Activated CD8-positive, alpha-beta memory T cell treated with anti-CD3 and anti-CD28 coated beads, Interleukin-2, amount 10 ng/mL, durations not matched to agents 7 days and 5 days (primary cell): ENCODE measurements at regions not wholly inside any gene's neighbourhood (a gene's known extent, or its start where the extent isn't known, plus 50 kb on each side); places are given as distances from the start of the nearest gene placed in this dataset.
"Not testable (repeated sequence)": the region's sequence is repeated elsewhere in the genome, so short reads cannot be mapped to it uniquely, and the experiment has no call there.

Experiments used
- ATAC-seq: fragments of 150-1000 bp; cut with Tn5 transposase; one replicate; pipeline ENCODE4 v1.10.0; 2021; ENCODE audit warnings: moderate library complexity
- CTCF ChIA-PET: fragments of 350-600 bp; sonication (Branson Sonifier 250); formaldehyde crosslinking; loops from one replicate; lab custom pipeline; 2021; ENCODE audit warnings: antibody characterized with exemption; lab: Charles Lee
- DNase-seq: peaks from one replicate; pipeline ENCODE4 v3.0.0-alpha.2; 2020
- H3K27ac Mint-ChIP-seq: one replicate; pipeline ENCODE4 v1.8.0; 2021; ENCODE audit warnings: mild to moderate bottlenecking, mixed read lengths
- H3K27me3 Mint-ChIP-seq: one replicate; pipeline ENCODE4 v1.8.0; 2021; ENCODE audit warnings: mixed read lengths
- H3K36me3 Mint-ChIP-seq: one replicate; pipeline ENCODE4 v1.8.0; 2021; ENCODE audit warnings: mild to moderate bottlenecking, mixed read lengths
- H3K4me1 Mint-ChIP-seq: one replicate; pipeline ENCODE4 v1.8.0; 2021; ENCODE audit warnings: mixed read lengths
- H3K4me3 Mint-ChIP-seq: one replicate; pipeline ENCODE4 v1.8.0; 2021; ENCODE audit warnings: mild to moderate bottlenecking, moderate library complexity, mixed read lengths
- H3K9me3 Mint-ChIP-seq: one replicate; pipeline ENCODE4 v1.8.0; 2022; ENCODE audit warnings: low read depth, mixed read lengths

DNA sequence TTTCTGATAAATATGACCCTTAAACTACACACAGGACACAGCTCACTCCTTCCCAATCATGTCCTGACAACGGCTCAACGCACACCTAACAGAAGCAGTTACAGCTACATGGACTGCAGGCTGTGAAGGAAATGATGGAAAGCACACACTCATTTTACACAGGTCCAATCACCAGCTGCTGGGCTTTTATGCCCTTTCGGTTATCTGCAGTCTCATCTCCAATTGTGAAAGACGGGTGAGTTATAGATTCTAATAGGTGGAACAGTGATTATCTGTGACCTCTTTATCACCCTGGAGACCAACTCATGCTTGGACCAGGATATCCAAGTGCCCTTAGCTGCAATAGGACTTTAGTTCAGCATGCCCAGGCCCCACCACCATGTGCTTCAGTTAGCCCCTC, 110.4 kb upstream of the CREB1 start:
- Mint-ChIP-seq H3K9me3 (peaks cover 13% of the 10 kb centered on the region), H3K4me3 (no peak overlapping the region)
- CTCF ChIA-PET = interaction anchor here (0.7 kb wide), 1 partner anchor 10 kb away, joined by 3 read pairs; no protein-coding TSS in a partner anchor

DNA sequence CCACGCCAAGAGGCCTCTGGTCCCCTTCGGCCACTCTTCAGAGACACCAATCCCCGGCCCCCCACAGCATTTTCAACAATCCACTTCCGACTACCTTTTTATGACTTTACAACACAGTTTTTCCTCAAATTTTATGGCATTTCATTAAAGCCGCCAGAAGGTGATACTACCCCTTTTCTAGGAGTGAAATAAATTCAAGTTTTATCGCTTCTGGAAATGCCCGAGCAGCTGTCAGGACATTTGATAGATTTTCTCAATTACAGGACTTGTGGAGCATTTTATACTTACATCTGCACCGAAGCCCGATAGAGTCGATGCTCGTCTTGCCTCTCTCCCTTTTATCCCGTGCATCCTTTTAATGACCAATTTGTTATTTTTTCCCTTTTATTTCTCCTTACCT, 108.1 kb upstream of the CREB1 start:
- CTCF ChIA-PET = no interaction called here
- Mint-ChIP-seq H3K4me3 (no peak overlapping the region), H3K4me1 (peaks cover 24% of the 10 kb centered on the region), H3K36me3 (peaks cover 19% of the 10 kb centered on the region), H3K9me3 (peaks cover 16% of the 10 kb centered on the region), H3K27ac (no peak overlapping the region), H3K27me3 (peaks cover 34% of the 10 kb centered on the region)
- ATAC-seq = no peak
- no peak for DNase-seq

More for the DNA sequence above, 110.4 kb upstream of the CREB1 start:
- Mint-ChIP-seq H3K27ac (no peak overlapping the region), H3K4me1 (peaks cover 20% of the 10 kb centered on the region), H3K27me3 (peaks cover 47% of the 10 kb centered on the region), H3K36me3 (peaks cover 15% of the 10 kb centered on the region)
- DNase-seq (no peak), ATAC-seq (no peak)

DNA sequence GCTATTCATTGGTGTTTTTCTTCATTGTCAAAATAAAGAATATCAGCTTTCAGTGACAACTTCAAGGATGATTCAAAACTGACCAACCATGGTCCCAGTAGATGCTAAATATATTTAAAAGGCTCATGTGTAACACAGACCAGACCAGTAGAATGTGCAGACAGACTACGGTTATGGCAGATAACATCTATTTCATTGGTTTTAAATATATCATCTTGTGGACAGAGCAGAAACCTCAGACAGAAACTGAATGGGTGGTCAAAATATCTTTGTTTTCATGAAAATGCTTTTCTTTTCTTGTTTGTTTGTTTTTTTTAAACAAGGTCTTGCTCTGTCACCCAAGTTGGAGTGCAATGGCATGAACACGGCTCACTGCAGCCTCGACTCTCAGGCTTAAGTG, 107.4 kb upstream of the CREB1 start:
- CTCF ChIA-PET = no interaction called here

DNA sequence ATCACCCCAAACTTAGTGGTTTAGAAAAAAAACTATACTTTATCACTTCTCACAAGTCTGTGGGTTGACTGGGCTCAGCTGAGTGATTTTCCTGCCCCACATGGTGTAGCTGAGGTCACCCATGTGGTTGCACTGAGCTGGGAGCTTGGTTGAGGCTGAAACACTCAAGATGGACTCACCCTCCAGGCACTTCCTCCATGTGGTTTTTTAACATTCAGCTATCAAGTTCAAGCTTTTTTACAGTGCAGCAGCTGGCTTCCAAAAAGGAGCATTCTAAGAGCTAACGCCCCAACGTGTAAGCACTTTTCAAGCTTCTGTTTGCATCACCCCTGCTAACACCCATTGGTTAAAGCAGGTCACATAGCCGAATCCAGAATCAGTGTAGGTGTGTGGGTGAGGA, 105.9 kb upstream of the CREB1 start:
- Mint-ChIP-seq H3K27ac (peak overlapping the region; percentile 46), H3K36me3 (peaks cover 19% of the 10 kb centered on the region), H3K4me1 (peaks cover 20% of the 10 kb centered on the region), H3K4me3 (no peak overlapping the region), H3K9me3 (peaks cover 16% of the 10 kb centered on the region), H3K27me3 (peaks cover 33% of the 10 kb centered on the region)
- CTCF ChIA-PET = interaction anchor here (1.3 kb wide), 1 partner anchor 11 kb away, joined by 3 read pairs; no protein-coding TSS in a partner anchor
- DNase-seq = peak; percentile 86
- peak; percentile 91 for ATAC-seq

More for the DNA sequence above, 107.4 kb upstream of the CREB1 start:
- Mint-ChIP-seq H3K27ac (no peak overlapping the region), H3K4me3 (no peak overlapping the region), H3K27me3 (peaks cover 34% of the 10 kb centered on the region), H3K4me1 (peaks cover 20% of the 10 kb centered on the region), H3K36me3 (peaks cover 19% of the 10 kb centered on the region), H3K9me3 (peaks cover 16% of the 10 kb centered on the region)
- no peak for DNase-seq
- no peak for ATAC-seq

DNA sequence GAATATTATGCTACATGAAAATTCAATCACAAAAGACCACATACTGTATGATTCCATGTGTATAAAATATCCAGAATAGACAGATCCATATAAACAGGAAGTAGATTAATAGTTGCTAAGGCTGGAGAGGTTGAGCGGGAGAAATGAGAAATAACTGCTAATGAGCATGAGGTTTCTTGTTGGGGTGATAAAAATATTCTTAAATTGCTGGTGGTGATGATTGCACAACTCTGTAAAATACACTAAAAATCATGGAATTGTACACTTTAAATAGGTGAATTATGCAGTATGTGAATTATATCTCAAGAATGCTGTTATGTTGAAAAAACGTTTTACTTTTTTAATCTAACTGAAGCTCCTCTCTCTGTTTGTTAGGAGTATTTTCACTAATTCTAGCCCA, 101.8 kb upstream of the CREB1 start:
- CTCF ChIA-PET = no interaction called here
- no peak overlapping the region for H3K27ac Mint-ChIP-seq
- H3K4me1 Mint-ChIP-seq = peaks cover 17% of the 10 kb centered on the region
- H3K27me3 Mint-ChIP-seq = peaks cover 9% of the 10 kb centered on the region
- no peak overlapping the region for H3K4me3 Mint-ChIP-seq
- ATAC-seq (no peak), DNase-seq (no peak)
- peaks cover 8% of the 10 kb centered on the region for H3K9me3 Mint-ChIP-seq
- peaks cover 11% of the 10 kb centered on the region for H3K36me3 Mint-ChIP-seq

DNA sequence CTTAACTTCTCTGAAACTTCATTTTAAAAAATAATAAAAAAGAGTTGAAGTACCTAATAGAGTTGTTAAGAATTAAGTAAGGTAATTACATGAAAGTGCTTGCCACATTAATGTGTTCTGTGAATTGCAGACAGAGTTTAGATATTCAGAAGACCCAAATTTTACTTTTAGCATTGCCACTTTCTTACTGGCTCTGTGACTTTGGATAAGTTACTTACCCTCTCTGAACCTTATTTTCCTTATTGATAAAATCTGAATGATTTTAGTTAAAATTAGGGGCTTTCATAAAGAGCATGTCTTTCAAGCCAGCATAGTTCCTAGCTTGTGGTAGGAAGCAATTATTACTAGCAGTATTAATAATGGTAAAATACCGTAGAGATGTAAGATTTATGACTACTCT, 101.2 kb upstream of the CREB1 start:
- peaks cover 5% of the 10 kb centered on the region for H3K9me3 Mint-ChIP-seq
- DNase-seq = no peak
- H3K27ac Mint-ChIP-seq = no peak overlapping the region
- CTCF ChIA-PET = no interaction called here
- peaks cover 6% of the 10 kb centered on the region for H3K27me3 Mint-ChIP-seq
- H3K4me3 Mint-ChIP-seq = no peak overlapping the region
- peaks cover 6% of the 10 kb centered on the region for H3K36me3 Mint-ChIP-seq
- H3K4me1 Mint-ChIP-seq = peaks cover 11% of the 10 kb centered on the region
- no peak for ATAC-seq

DNA sequence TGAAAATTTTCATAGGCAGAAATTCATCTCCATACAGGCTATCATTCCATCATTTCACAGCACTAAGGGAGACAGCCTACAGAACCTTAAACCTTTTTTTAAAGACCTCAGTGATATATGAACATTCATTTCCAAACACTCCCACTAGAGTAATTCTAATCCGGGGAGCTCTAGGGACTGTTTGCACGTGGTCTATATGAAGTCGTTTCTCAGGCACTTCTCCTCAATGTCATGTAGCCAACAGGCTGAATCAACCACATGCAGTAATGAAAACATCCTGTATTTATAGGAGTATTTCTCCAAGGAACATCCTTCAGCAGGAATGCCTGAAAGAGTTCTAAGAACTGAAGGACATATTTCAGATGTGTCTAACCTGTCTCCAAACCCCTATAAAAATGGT, 97.3 kb upstream of the CREB1 start:
- ATAC-seq = no peak
- H3K36me3 Mint-ChIP-seq = no peaks in the 10 kb centered on the region
- no peaks in the 10 kb centered on the region for H3K9me3 Mint-ChIP-seq
- H3K4me3 Mint-ChIP-seq = no peak overlapping the region
- no peak for DNase-seq
- H3K27ac Mint-ChIP-seq = no peak overlapping the region
- H3K4me1 Mint-ChIP-seq = no peaks in the 10 kb centered on the region
- CTCF ChIA-PET = no interaction called here
- H3K27me3 Mint-ChIP-seq = peaks cover 13% of the 10 kb centered on the region

DNA sequence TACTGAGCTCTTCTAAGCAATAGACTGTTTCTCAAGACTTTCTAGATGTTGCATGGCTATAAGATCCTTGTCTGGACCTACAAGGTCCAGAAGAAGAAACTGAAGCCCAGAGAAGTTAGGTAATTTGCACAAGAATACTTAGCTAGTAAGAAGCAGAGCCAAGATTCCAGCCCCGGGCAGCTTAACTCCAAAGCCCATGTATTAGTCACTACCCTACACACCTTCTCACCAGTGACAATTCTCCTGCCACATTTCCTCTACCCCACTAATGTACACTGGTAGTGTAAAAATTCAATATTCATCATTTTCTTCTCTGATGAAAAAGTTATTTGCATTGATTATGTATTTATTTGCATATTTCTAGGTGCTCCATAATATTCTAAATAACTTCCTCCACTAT, 95.5 kb upstream of the CREB1 start:
- Mint-ChIP-seq H3K36me3 (no peaks in the 10 kb centered on the region), H3K9me3 (no peaks in the 10 kb centered on the region), H3K27ac (no peak overlapping the region), H3K27me3 (peaks cover 12% of the 10 kb centered on the region), H3K4me1 (no peaks in the 10 kb centered on the region), H3K4me3 (no peak overlapping the region)
- CTCF ChIA-PET = interaction anchor here (0.6 kb wide), 1 partner anchor 30 kb away, joined by 4 read pairs; no protein-coding TSS in a partner anchor
- no peak for ATAC-seq
- DNase-seq = no peak

DNA sequence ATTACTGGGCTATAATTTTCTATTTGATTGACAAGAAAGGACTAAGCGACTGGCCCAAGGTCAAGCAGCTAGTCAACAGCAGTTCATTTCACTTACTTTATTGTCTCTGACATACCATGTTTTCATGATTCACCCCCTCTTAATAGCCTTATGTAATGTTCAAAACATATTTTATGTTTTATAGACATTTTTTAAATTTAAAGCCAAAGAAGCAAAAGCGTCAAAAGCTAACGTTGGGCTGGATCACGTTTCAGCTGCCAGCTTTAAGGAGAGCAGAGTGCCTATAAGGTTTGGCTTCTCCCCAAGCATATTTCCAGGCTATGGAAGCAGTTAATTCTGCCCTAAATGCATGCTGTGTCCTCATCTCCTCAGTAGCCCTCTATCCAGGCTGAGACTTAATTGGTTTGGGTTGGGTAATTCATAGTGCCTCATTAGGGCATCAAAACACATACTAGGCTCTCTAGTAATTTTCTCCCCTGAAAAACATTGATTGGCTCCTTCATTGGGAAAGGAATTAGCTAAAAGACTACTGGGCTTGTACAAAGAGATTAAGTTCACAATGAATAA, 94.8 kb upstream of the CREB1 start:
- no peaks in the 10 kb centered on the region for H3K9me3 Mint-ChIP-seq
- ATAC-seq (no peak), DNase-seq (no peak)
- CTCF ChIA-PET = no interaction called here
- no peaks in the 10 kb centered on the region for H3K36me3 Mint-ChIP-seq
- peaks cover 12% of the 10 kb centered on the region for H3K27me3 Mint-ChIP-seq
- no peak overlapping the region for H3K4me3 Mint-ChIP-seq
- no peak overlapping the region for H3K27ac Mint-ChIP-seq
- H3K4me1 Mint-ChIP-seq = no peaks in the 10 kb centered on the region

DNA sequence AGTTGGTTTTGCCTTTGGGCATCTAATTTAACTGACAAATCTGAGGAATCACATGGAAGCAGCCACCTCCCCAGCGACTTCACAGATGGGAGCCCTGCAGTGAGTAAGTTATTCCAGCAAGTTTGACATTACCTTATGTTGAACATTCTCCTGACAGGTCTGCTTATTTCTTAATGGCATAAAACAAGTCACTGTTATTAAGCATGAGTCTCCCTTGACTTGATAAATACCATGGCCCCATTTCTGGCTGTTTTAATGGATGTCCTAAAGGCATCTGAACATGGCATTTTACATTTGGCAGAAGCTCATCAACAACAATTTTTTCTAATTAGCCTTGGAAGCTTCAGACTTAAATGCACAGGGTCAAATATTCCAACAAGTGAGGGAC, 92.6 kb upstream of the CREB1 start:
- H3K27me3 Mint-ChIP-seq = peaks cover 12% of the 10 kb centered on the region
- H3K27ac Mint-ChIP-seq = no peak overlapping the region
- no peaks in the 10 kb centered on the region for H3K4me1 Mint-ChIP-seq
- no peaks in the 10 kb centered on the region for H3K9me3 Mint-ChIP-seq
- no peak for ATAC-seq
- H3K4me3 Mint-ChIP-seq = no peak overlapping the region
- no peaks in the 10 kb centered on the region for H3K36me3 Mint-ChIP-seq
- no peak for DNase-seq
- CTCF ChIA-PET = no interaction called here

DNA sequence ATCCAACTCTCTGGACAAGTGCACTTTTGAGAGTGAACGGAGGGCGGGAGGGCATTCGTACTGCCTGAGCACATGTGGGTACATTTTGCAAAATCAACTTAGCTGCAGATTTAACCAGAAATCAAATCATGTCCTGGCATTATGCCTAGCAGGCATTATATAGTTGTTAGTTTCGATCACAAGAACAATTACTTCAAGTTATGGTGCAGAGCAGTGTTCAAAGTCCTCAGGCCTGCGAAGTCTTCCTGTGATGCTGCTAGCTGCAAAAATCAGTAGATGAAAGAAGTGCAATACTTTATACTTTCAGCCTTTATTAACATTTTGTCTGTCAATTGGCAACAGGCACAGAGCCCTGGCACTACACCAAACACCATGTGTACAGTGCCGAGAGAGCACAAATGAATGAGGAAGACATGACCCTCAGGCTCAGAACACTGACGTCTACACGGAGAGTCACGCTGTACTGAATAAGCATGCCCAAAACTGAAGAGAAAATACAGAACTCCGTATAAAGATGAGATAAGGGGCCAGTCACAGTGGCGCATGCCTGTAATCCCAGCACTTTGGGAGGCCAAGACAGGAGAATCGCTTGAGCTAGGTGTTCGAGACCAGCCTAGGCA, 92.1 kb upstream of the CREB1 start:
- no peaks in the 10 kb centered on the region for H3K36me3 Mint-ChIP-seq
- no peak overlapping the region for H3K4me3 Mint-ChIP-seq
- H3K4me1 Mint-ChIP-seq = no peaks in the 10 kb centered on the region
- DNase-seq (no peak), ATAC-seq (no peak)
- CTCF ChIA-PET = no interaction called here
- no peak overlapping the region for H3K27ac Mint-ChIP-seq
- peaks cover 12% of the 10 kb centered on the region for H3K27me3 Mint-ChIP-seq
- H3K9me3 Mint-ChIP-seq = no peaks in the 10 kb centered on the region

DNA sequence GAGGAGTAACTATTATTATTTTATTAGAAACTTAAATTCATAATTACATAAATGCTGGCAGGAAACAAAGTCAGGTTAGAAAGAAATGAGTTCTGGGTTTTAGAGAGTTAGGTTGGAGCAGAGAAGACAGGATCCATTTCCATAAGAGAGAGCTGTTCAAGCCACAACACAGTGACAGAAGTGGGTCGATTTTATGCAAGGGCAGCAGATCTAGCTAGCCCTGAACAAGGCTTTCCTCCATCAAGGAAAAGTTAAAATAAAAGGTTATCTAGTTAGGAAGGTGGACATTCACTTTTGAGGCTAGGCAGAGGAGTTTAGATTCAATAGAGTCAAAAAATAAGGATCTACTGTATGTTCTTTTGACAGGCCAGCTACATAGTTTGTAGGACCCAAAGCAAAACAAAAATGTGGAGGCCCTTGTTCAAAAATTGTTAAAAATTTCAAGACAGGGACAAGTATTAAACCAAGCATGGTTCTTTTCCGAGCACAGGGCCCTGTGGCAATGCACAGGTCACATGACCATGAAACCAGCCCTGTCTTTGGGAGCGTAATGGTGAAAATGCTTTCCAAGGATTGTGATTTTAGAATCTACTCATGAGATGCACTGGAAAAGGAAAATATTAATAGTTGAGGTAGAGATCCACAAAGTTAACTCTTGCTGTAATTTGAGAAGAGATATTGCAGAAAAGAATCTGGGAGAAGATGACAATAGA, 91.2 kb upstream of the CREB1 start:
- H3K27ac Mint-ChIP-seq = no peak overlapping the region
- no peaks in the 10 kb centered on the region for H3K4me1 Mint-ChIP-seq
- CTCF ChIA-PET = no interaction called here
- no peak for DNase-seq
- no peaks in the 10 kb centered on the region for H3K36me3 Mint-ChIP-seq
- ATAC-seq = no peak
- peaks cover 12% of the 10 kb centered on the region for H3K27me3 Mint-ChIP-seq
- H3K9me3 Mint-ChIP-seq = no peaks in the 10 kb centered on the region
- no peak overlapping the region for H3K4me3 Mint-ChIP-seq

DNA sequence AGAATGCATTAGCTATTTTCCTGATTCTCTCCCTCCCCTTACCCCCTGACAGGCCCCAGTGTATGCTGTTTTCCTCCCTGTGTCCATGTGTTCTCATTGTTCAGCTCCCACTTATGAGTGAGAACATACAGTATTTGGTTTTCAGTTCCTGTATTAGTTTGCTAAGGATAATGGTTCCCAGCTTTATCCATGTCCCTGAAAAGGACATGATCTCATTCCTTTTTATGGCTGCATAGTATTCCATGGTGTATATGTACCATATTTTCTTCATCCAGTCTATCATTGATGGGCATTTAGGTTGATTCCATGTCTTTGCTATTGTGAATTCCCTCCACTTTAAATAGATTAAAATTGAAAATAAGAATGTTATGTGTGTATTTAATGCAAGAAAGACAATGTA, 89.9 kb upstream of the CREB1 start:
- H3K4me3 Mint-ChIP-seq, CTCF ChIA-PET, ATAC-seq, DNase-seq, H3K27ac Mint-ChIP-seq, H3K9me3 Mint-ChIP-seq, H3K27me3 Mint-ChIP-seq, H3K4me1 Mint-ChIP-seq, H3K36me3 Mint-ChIP-seq: not testable (repeated sequence)

DNA sequence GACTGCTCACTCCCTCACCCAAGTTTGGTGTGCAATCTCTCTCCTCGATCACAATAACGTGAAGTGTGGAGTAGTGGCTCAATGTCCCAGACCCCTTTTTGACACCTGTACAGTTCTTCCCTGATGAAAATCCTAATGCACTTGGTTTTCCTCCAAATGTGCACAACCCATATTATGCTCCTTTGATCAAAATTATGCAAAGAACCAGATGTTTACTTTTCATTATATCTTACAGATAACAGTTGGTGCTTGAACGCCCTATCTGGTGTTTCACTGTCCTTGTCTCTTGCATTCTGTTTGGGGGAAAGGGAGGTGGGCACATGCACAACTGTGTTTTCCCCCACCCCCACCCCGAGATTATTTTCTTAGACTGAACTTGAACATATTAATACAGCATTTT, 85.0 kb upstream of the CREB1 start:
- ATAC-seq = no peak
- Mint-ChIP-seq H3K4me3 (no peak overlapping the region), H3K4me1 (no peaks in the 10 kb centered on the region), H3K9me3 (no peaks in the 10 kb centered on the region), H3K27me3 (peaks cover 20% of the 10 kb centered on the region), H3K27ac (no peak overlapping the region), H3K36me3 (no peaks in the 10 kb centered on the region)
- no peak for DNase-seq
- CTCF ChIA-PET = no interaction called here
